ENCODE measurements at regions not wholly inside any gene's neighbourhood (a gene's known extent, or its start where the extent isn't known, plus 50 kb on each side); places are given as distances from the start of the nearest gene placed in this dataset.
"Not testable (repeated sequence)": the region's sequence is repeated elsewhere in the genome, so short reads cannot be mapped to it uniquely, and the experiment has no call there.

- H3K27me3 ChIP-seq (ENCODE audit: low read depth, low read length), result not testable (repeated sequence)
Measured at GRCh38 chr1:232745698-232746097, 59.5 kb upstream of the MAP10 start.

GRCh38 chr1:232748910-232749368 lies 56.3 kb upstream of the MAP10 start:
- H3K36me3 ChIP-seq (ENCODE audit: control insufficient read depth in 1 of 2, insufficient read depth in 2 of 2, low read length in 2 of 2), result no peaks in the 10 kb centered on the region
- H3K27me3 ChIP-seq (ENCODE audit: low read depth, low read length), result no peaks in the 10 kb centered on the region
- peaks cover 9 to 10% of the 10 kb centered on the region in 2 donors for H3K9me3 ChIP-seq (ENCODE audit: control insufficient read depth in 1 of 2, low read length in 2 of 2)
- no peak overlapping the region for H3K4me3 ChIP-seq (ENCODE audit: low read depth in 1 of 2, low read length in 2 of 2)
- H3K4me1 ChIP-seq (ENCODE audit: control insufficient read depth in 1 of 2, insufficient read depth in 2 of 2, low read length in 2 of 2), result no peaks in the 10 kb centered on the region
- no peak overlapping the region for H3K27ac ChIP-seq (ENCODE audit: low read length)

More at GRCh38 chr1:232745698-232746097, 59.5 kb upstream of the MAP10 start:
- not testable (repeated sequence) for H3K4me1 ChIP-seq (ENCODE audit: control insufficient read depth in 1 of 2, insufficient read depth in 2 of 2, low read length in 2 of 2); H3K27ac ChIP-seq (ENCODE audit: low read length); H3K36me3 ChIP-seq (ENCODE audit: control insufficient read depth in 1 of 2, insufficient read depth in 2 of 2, low read length in 2 of 2); H3K4me3 ChIP-seq (ENCODE audit: low read depth in 1 of 2, low read length in 2 of 2)
- peaks cover 9 to 10% of the 10 kb centered on the region in 2 donors for H3K9me3 ChIP-seq (ENCODE audit: control insufficient read depth in 1 of 2, low read length in 2 of 2)

- Histone ChIP-seq H3K9me3 (ENCODE audit: control insufficient read depth in 1 of 2, low read length in 2 of 2) (peaks cover 9 to 10% of the 10 kb centered on the region in 2 donors), H3K27me3 (ENCODE audit: low read depth, low read length) (no peaks in the 10 kb centered on the region), H3K36me3 (ENCODE audit: control insufficient read depth in 1 of 2, insufficient read depth in 2 of 2, low read length in 2 of 2) (no peaks in the 10 kb centered on the region), H3K27ac (ENCODE audit: low read length) (no peak overlapping the region), H3K4me3 (ENCODE audit: low read depth in 1 of 2, low read length in 2 of 2) (no peak overlapping the region), H3K4me1 (ENCODE audit: control insufficient read depth in 1 of 2, insufficient read depth in 2 of 2, low read length in 2 of 2) (no peaks in the 10 kb centered on the region)
Measured at GRCh38 chr1:232751393-232752140, 53.6 kb upstream of the MAP10 start.

- peaks cover 9 to 10% of the 10 kb centered on the region in 2 donors for H3K9me3 ChIP-seq (ENCODE audit: control insufficient read depth in 1 of 2, low read length in 2 of 2)
- H3K27ac ChIP-seq (ENCODE audit: low read length), result no peak overlapping the region
- H3K4me3 ChIP-seq (ENCODE audit: low read depth in 1 of 2, low read length in 2 of 2), result no peak overlapping the region
- H3K4me1 ChIP-seq (ENCODE audit: control insufficient read depth in 1 of 2, insufficient read depth in 2 of 2, low read length in 2 of 2), result no peaks in the 10 kb centered on the region
- no peaks in the 10 kb centered on the region for H3K27me3 ChIP-seq (ENCODE audit: low read depth, low read length)
- H3K36me3 ChIP-seq (ENCODE audit: control insufficient read depth in 1 of 2, insufficient read depth in 2 of 2, low read length in 2 of 2), result no peaks in the 10 kb centered on the region
Measured at GRCh38 chr1:232752365-232752764, 52.9 kb upstream of the MAP10 start.

- Histone ChIP-seq H3K4me3 (ENCODE audit: low read depth in 1 of 2, low read length in 2 of 2) (no peak overlapping the region), H3K9me3 (ENCODE audit: control insufficient read depth in 1 of 2, low read length in 2 of 2) (no peaks in the 10 kb centered on the region), H3K27me3 (ENCODE audit: low read depth, low read length) (no peaks in the 10 kb centered on the region), H3K27ac (ENCODE audit: low read length) (no peak overlapping the region), H3K4me1 (ENCODE audit: control insufficient read depth in 1 of 2, insufficient read depth in 2 of 2, low read length in 2 of 2) (no peaks in the 10 kb centered on the region), H3K36me3 (ENCODE audit: control insufficient read depth in 1 of 2, insufficient read depth in 2 of 2, low read length in 2 of 2) (no peaks in the 10 kb centered on the region)
Measured at GRCh38 chr1:232754930-232755329, 50.3 kb upstream of the MAP10 start.
